HG02642 (cell line): ENCODE measurements at regions not wholly inside any gene's neighbourhood (a gene's known extent, or its start where the extent isn't known, plus 50 kb on each side); places are given as distances from the start of the nearest gene placed in this dataset.
A peak's percentile ranks its signal among the peaks of the same experiment; 100 is the strongest.
"Not testable (repeated sequence)": the region's sequence is repeated elsewhere in the genome, so short reads cannot be mapped to it uniquely, and the experiment has no call there.

Experiments
- ATAC-seq: cut with Tn5 transposase; IDR thresholded peaks from one replicate; pipeline ENCODE4 v1.9.1; 2021; ENCODE audit warnings: mild to moderate bottlenecking; ENCODE audit not compliant: unreplicated experiment, poor library complexity

GRCh38 chr21:35190201-35190701 lies 141.1 kb upstream of the RUNX1 start:
- ATAC-seq, result peak; percentile 12

DNA sequence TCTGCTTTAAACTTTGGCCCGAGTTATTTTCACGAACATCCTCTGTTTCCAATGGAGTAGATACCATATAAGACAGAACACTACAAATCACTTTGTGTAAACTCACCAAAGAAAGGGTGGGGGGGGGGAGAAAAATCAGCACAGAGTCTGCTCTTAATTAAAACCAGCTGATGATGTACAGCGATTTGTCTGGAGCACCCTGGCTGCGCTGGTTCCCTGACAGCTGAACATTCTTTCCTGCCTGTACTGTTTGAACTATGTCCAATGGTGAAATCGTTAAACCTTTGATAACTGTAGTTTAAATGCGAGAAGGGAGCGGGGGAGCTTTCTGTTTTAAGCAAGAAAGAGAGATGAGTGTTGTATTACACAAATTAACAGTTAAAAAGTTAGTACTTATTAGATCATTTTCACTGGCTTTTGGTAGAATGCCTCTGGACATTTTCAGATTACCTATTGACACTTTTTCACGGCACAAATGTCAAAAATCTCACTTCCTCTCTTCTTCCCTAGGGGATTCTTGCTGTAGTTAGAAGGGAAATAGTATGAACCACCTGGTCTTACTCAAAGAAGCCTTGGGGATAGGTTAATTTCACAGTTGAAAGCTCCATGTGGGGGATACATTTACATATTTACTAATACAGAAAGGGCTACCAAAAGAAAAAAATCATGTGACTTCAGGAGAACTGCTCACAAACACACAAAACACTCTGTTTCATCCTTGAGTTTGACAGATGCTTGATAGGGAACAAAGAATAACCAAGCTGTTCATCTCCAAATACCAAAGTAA lies 140.2 kb upstream of the RUNX1 start:
- peak; percentile 95 for ATAC-seq

DNA sequence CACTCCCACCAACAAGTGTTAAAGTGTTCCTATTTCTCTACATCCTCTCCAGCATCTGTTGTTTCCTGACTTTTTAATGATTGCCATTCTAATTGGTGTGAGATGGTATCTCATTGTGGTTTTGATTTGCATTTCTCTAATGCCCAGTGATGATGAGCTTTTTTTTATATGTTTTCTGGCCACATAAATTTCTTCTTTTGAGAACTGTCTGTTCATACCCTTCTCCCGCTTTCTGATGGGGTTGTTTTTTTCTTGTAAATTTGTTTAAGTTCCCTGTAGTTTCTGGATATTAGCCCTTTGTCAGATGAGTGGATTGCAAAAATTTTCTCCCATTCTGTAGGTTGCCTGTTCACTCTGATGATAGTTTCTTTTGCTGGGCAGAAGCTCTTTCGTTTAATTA lies 134.3 kb upstream of the RUNX1 start:
- not testable (repeated sequence) for ATAC-seq

GRCh38 chr21:35179990-35180540 lies 131.0 kb upstream of the RUNX1 start:
- ATAC-seq, result no peak

DNA sequence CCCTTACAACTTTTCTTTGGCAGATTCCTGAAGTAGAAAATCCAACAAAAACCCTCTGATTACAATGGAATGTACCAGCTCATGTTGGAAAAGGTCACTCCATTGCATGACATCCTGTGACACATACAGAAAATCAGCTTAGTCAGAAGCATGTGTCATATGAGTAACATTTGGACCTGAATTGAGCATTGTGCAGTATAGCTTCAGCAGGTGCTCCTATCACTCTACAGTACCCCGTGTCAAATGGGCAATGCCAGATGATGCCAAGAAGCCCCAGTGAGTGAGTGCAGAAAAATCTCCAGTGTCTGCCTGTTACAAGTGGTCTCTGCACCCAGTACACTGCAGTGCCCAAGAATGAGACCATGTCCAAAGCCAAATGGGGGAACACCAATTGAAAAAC lies 129.7 kb upstream of the RUNX1 start:
- ATAC-seq, result no peak

DNA sequence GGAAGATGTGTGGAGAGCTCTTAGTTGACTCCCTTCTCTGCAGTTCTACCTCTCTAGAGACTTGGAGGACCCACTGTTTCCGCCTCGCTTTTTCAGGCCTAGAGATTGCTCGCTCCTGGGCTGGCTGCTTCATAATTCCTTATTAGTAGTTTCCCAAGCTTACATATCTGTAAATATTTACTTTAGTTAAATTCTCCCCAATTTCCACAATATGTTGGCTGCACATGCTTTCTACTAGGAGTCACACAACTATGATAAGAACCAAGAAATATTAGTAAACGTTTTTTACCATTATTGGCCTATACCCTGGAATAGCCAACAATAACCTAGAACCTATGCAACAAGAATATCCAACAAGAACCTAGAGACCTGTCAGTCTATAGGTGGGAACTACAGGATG lies 129.0 kb upstream of the RUNX1 start:
- ATAC-seq, result no peak

GRCh38 chr21:35172231-35172630 lies 123.1 kb upstream of the RUNX1 start:
- no peak for ATAC-seq

GRCh38 chr21:35171385-35171784 lies 122.3 kb upstream of the RUNX1 start:
- ATAC-seq, result no peak

GRCh38 chr21:35170818-35171217 lies 121.7 kb upstream of the RUNX1 start:
- no peak for ATAC-seq

- ATAC-seq, result no peak
Observed at GRCh38 chr21:35170244-35170643, 121.1 kb upstream of the RUNX1 start.

GRCh38 chr21:35169574-35169973 lies 120.5 kb upstream of the RUNX1 start:
- ATAC-seq, result no peak

DNA sequence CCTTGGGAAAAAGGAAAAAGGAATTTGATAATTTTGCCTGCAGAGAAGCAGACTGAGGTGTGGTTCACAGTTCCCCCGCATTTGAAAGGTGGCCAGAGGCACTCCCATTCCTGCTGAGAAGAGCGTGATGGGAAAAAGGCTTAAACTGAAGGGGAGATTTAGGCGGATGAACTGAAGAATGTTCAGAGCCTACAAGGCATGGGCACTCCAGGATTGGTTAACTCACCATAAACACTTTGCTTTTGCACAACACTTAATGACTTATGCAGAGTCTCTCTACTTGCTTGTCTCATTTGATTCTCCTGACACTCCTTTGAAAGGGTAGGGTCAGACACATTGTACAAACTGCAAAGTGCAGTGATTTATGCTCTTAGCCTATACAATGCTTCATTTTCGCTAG lies 119.6 kb upstream of the RUNX1 start:
- ATAC-seq, result no peak

DNA sequence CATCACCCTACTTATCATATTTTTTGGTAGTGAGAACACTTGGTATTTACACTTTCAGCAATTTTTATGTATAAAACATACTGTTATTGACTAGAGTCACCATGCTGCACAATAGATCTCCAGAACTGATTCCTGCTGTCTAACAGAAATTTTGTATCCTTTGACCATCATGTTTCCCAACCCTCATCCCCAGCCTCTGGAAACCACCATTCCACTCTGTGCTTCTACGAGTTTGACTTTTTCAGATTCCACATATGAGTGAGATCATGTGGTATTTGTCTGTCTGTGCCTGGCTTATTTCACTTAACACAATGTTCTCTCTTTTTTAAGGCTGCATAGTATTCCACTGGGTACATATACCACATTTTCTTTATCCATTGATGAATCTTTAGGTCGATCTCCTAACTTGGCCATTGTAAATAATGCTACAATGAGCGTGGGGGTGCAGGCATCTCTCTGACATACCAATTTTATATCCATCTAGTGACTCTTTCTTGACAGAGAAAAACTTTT lies 115.9 kb upstream of the RUNX1 start:
- ATAC-seq, result no peak

GRCh38 chr21:35164380-35164779 lies 115.3 kb upstream of the RUNX1 start:
- no peak for ATAC-seq

DNA sequence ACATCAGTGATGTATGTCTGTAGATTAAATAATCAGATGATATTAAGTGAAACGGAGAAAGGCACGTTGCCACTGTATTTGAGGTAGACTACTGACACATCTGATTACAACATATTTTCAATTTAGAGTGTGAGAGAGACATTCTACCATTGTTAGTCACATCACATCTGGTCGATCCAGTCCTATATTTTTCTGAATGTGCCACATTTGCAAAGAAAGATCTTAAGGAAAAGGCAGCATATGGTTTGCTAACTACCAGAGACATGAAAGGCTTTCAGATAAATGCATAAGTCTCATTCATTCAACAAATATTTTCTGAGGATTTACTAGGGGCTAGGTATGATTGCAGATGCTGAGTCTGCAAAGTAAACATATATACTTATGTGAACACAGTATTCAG lies 114.3 kb upstream of the RUNX1 start:
- ATAC-seq, result no peak

DNA sequence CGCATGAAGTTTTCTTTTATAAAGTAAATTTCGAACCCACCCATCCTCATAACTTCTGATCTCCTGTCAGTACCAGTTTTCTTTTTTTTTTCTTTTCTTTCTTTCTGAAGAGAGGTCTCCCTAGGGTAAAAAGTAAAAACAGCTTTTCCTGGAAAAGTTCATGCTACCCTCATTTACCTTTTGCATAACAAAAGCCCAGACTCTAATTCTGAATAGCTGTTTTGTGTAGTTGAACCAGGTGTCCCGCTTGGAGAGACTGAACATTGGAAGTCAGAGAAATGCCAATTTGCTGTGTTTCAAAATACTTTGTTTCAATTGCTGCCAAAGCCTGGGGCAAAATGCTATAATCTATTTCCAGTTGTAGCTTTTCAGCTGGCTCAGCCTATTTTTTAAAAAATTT lies 113.7 kb upstream of the RUNX1 start:
- no peak for ATAC-seq

- ATAC-seq, result no peak
Observed at GRCh38 chr21:35159881-35160280, 110.8 kb upstream of the RUNX1 start.

- not testable (repeated sequence) for ATAC-seq
Observed at GRCh38 chr21:35157374-35157773, 108.3 kb upstream of the RUNX1 start.

DNA sequence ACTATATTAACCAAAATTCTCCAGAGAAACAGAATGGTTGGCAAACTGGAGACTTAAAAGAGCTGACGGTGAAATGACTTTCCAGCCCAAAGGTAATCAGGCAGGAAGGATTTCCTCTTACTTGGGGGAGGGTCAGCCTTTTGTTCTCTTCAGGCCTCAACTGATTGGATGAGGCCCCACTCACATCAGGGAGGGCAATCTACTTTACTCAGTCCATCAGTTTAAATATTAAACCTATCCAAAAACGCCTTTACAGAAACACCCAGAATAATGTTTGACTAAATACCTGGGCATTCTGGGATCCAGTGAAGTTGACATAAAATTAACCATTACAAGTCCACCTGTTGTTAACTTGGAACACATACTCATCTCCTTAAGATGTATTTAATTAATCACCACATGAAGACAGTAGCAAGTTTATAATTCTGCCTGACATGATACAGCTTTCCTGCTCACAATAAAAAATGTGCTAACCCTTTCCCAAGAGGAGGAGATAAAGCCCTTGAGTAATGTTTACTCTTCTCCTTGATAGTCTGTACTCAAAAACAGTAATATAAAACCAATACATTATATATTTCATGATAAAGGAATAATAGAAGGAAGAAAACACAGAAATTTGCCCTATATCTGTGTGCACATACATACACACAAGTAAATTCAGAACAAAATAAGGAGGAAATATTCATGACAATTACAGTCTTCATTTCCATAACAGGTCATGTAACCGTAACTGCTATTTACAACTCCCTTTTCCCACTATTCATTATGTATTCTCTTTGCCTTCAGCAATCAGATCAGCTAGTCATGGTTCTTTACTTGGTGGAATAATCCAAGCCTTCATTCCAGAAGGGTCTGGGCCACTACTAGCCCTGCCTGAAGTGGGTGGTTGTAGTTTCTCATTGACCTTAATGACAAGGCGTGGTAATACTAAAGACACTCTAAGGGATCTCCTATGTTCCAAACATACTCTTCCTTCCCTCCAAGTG lies 107.5 kb upstream of the RUNX1 start:
- ATAC-seq, result no peak

DNA sequence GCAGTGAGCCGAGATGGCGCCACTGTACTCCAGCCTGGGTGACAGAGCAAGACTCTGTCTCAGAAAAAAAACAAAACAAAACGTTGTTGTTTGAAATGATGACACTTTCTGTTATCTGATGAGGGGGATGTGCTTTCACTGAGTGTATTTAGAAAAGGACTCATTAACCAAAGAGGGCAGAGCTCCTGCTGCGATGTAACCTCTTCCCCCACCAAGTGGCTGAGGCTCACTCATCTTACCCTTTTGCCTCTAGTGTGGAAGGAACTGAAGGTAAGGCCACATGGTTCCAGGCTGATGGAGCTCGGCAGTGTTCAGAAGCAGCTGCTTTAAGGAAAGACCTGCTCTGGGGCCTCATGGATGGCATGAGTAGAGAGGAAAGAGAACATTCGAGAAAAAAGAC lies 105.7 kb upstream of the RUNX1 start:
- no peak for ATAC-seq

- no peak for ATAC-seq
Observed at GRCh38 chr21:35153671-35154070, 104.6 kb upstream of the RUNX1 start.
